BLaER1 treated with 17β-estradiol and CSF1 and Interleukin-3, amounts not matched to agents 10 nM and 100 nM (cell line): ENCODE measurements at regions not wholly inside any gene's neighbourhood (a gene's known extent, or its start where the extent isn't known, plus 50 kb on each side); places are given as distances from the start of the nearest gene placed in this dataset.

Experiments
- H3K27ac ChIP-seq, 11 experiments: shearing (Covaris generic); formaldehyde crosslinking; 2 replicates each; pipeline ENCODE4 v1.8.1; 2022
- H3K27me3 ChIP-seq, 11 experiments: shearing (Covaris generic); formaldehyde crosslinking; 2 replicates each; pipeline ENCODE4 v1.8.1; 2022
- H3K36me3 ChIP-seq, 11 experiments: shearing (Covaris generic); formaldehyde crosslinking; 2 replicates each; pipeline ENCODE4 v1.8.1; 2022
- H3K4me1 ChIP-seq, 10 experiments: shearing (Covaris generic); formaldehyde crosslinking; 2 replicates each; pipeline ENCODE4 v1.8.1; 2022
- H3K4me2 ChIP-seq, 11 experiments: shearing (Covaris generic); formaldehyde crosslinking; 2 replicates each; pipeline ENCODE4 v1.8.1; 2022
- H3K4me3 ChIP-seq, 10 experiments: shearing (Covaris generic); formaldehyde crosslinking; 2 replicates each; pipeline ENCODE4 v1.8.1; 2022
- H3K9ac ChIP-seq, 11 experiments: shearing (Covaris generic); formaldehyde crosslinking; 2 replicates each; pipeline ENCODE4 v1.8.1; 2022
- H3K9me3 ChIP-seq, 11 experiments: shearing (Covaris generic); formaldehyde crosslinking; replicated peaks in 1 of 11; 2 replicates each; pipeline ENCODE4 v1.8.1; 2022
- H4K20me1 ChIP-seq, 11 experiments: shearing (Covaris generic); formaldehyde crosslinking; 2 replicates each; pipeline ENCODE4 v1.8.1; 2022
- Cebpa-rat ChIP-seq, 11 experiments: shearing (Covaris generic); IDR thresholded peaks; 2 replicates each; pipeline ENCODE4 v1.8.1; 2022

GRCh38 chr1:19591482-19592091 lies 52.5 kb upstream of the NBL1 start:
- no peak overlapping the region for H3K27ac ChIP-seq
- no peaks in the 10 kb centered on the region for H3K27me3 ChIP-seq
- no peak overlapping the region for H3K9ac ChIP-seq
- TF ChIP-seq Cebpa-rat (IDR thresholded peaks at IDR 0.05), result no peak
- no peaks in the 10 kb centered on the region for H3K36me3 ChIP-seq
- no peaks in the 10 kb centered on the region for H3K9me3 ChIP-seq
- no peaks in the 10 kb centered on the region for H4K20me1 ChIP-seq
- no peak overlapping the region for H3K4me3 ChIP-seq
- H3K4me2 ChIP-seq, result no peak overlapping the region
- H3K4me1 ChIP-seq, result peaks cover 5 to 12% (median 7%) of the 10 kb centered on the region in 10 experiments; a peak in 19 of 20 replicates

- Histone ChIP-seq H3K27me3 (no peaks in the 10 kb centered on the region), H3K36me3 (no peaks in the 10 kb centered on the region), H3K27ac (no peak overlapping the region), H3K9ac (no peak overlapping the region), H4K20me1 (no peaks in the 10 kb centered on the region), H3K4me3 (no peak overlapping the region), H3K4me1 (peaks cover 0 to 8% (median 0%) of the 10 kb centered on the region in 10 experiments; a peak in 6 of 20 replicates), H3K4me2 (no peak overlapping the region), H3K9me3 (no peaks in the 10 kb centered on the region)
- no peak for TF ChIP-seq Cebpa-rat (IDR thresholded peaks at IDR 0.05)
These were observed 58.6 kb upstream of the NBL1 start for GRCh38 chr1:19585507-19585906.

- Histone ChIP-seq H3K36me3 (no peaks in the 10 kb centered on the region), H3K9me3 (no peaks in the 10 kb centered on the region), H4K20me1 (no peaks in the 10 kb centered on the region), H3K4me2 (no peak overlapping the region), H3K9ac (no peak overlapping the region), H3K4me3 (no peak overlapping the region), H3K4me1 (peaks cover 0 to 8% (median 0%) of the 10 kb centered on the region in 10 experiments; a peak in 6 of 20 replicates), H3K27ac (no peak overlapping the region), H3K27me3 (no peaks in the 10 kb centered on the region)
- no peak for TF ChIP-seq Cebpa-rat (IDR thresholded peaks at IDR 0.05)
These were observed 61.8 kb upstream of the NBL1 start for GRCh38 chr1:19582318-19582717.

GRCh38 chr1:19581381-19581780 lies 62.7 kb upstream of the NBL1 start:
- peak overlapping the region in 2 of 11 experiments; percentile 8 to 32; a peak in 1 of 22 replicates for H3K4me2 ChIP-seq
- H3K27me3 ChIP-seq, result no peaks in the 10 kb centered on the region
- H4K20me1 ChIP-seq, result no peaks in the 10 kb centered on the region
- H3K4me3 ChIP-seq, result no peak overlapping the region
- H3K4me1 ChIP-seq, result peaks cover 0 to 8% (median 0%) of the 10 kb centered on the region in 10 experiments; a peak in 6 of 20 replicates
- no peak overlapping the region for H3K27ac ChIP-seq
- H3K36me3 ChIP-seq, result no peaks in the 10 kb centered on the region
- no peak overlapping the region for H3K9ac ChIP-seq
- H3K9me3 ChIP-seq, result no peaks in the 10 kb centered on the region
- TF ChIP-seq Cebpa-rat (IDR thresholded peaks at IDR 0.05), result no peak

GRCh38 chr1:19577561-19577960 lies 66.5 kb upstream of the NBL1 start:
- Histone ChIP-seq H3K9me3 (no peaks in the 10 kb centered on the region), H3K27ac (no peak overlapping the region)
- TF ChIP-seq Cebpa-rat (IDR thresholded peaks at IDR 0.05), result no peak

GRCh38 chr1:19577036-19577435 lies 67.1 kb upstream of the NBL1 start:
- H4K20me1 ChIP-seq, result no peaks in the 10 kb centered on the region
- no peak overlapping the region for H3K4me2 ChIP-seq

More at GRCh38 chr1:19577561-19577960, 66.5 kb upstream of the NBL1 start:
- Histone ChIP-seq H3K4me1 (peaks cover 0 to 8% (median 0%) of the 10 kb centered on the region in 10 experiments; a peak in 6 of 20 replicates), H3K4me2 (no peak overlapping the region), H4K20me1 (no peaks in the 10 kb centered on the region), H3K9ac (no peak overlapping the region), H3K4me3 (no peak overlapping the region), H3K36me3 (no peaks in the 10 kb centered on the region), H3K27me3 (no peaks in the 10 kb centered on the region)

GRCh38 chr1:19569786-19570185 lies 74.3 kb upstream of the NBL1 start:
- no peak overlapping the region for H3K4me3 ChIP-seq
- H3K4me2 ChIP-seq, result no peak overlapping the region
- no peaks in the 10 kb centered on the region; a peak in 3 of 22 replicates for H3K9me3 ChIP-seq
- H3K36me3 ChIP-seq, result no peaks in the 10 kb centered on the region
- no peaks in the 10 kb centered on the region for H3K27me3 ChIP-seq
- H4K20me1 ChIP-seq, result no peaks in the 10 kb centered on the region
- H3K27ac ChIP-seq, result no peak overlapping the region
- H3K9ac ChIP-seq, result no peak overlapping the region
- no peak for TF ChIP-seq Cebpa-rat (IDR thresholded peaks at IDR 0.05)
- H3K4me1 ChIP-seq, result no peaks in the 10 kb centered on the region

More at GRCh38 chr1:19577036-19577435, 67.1 kb upstream of the NBL1 start:
- Histone ChIP-seq H3K27ac (no peak overlapping the region), H3K27me3 (no peaks in the 10 kb centered on the region), H3K9me3 (no peaks in the 10 kb centered on the region), H3K36me3 (no peaks in the 10 kb centered on the region), H3K4me3 (no peak overlapping the region), H3K9ac (no peak overlapping the region), H3K4me1 (peaks cover 0 to 8% (median 0%) of the 10 kb centered on the region in 10 experiments; a peak in 6 of 20 replicates)
- TF ChIP-seq Cebpa-rat (IDR thresholded peaks at IDR 0.05), result no peak

- no peaks in the 10 kb centered on the region for H4K20me1 ChIP-seq
- TF ChIP-seq Cebpa-rat (IDR thresholded peaks at IDR 0.05), result no peak
- H3K27me3 ChIP-seq, result no peaks in the 10 kb centered on the region
These were observed 77.1 kb upstream of the NBL1 start for GRCh38 chr1:19567041-19567440.

GRCh38 chr1:19564366-19564765 lies 79.0 kb upstream of the CAPZB start:
- Histone ChIP-seq H3K27me3 (no peaks in the 10 kb centered on the region), H3K4me1 (no peaks in the 10 kb centered on the region), H3K27ac (no peak overlapping the region), H3K36me3 (no peaks in the 10 kb centered on the region), H3K4me3 (no peak overlapping the region), H4K20me1 (no peaks in the 10 kb centered on the region), H3K9ac (no peak overlapping the region), H3K9me3 (no peaks in the 10 kb centered on the region), H3K4me2 (no peak overlapping the region)
- no peak for TF ChIP-seq Cebpa-rat (IDR thresholded peaks at IDR 0.05)

More at GRCh38 chr1:19567041-19567440, 77.1 kb upstream of the NBL1 start:
- Histone ChIP-seq H3K4me1 (no peaks in the 10 kb centered on the region), H3K9me3 (no peaks in the 10 kb centered on the region; a peak in 3 of 22 replicates), H3K36me3 (no peaks in the 10 kb centered on the region), H3K4me3 (no peak overlapping the region), H3K9ac (no peak overlapping the region), H3K4me2 (no peak overlapping the region), H3K27ac (no peak overlapping the region)
